PFSK-1 (cell line): ENCODE measurements at regions not wholly inside any gene's neighbourhood (a gene's known extent, or its start where the extent isn't known, plus 50 kb on each side); places are given as distances from the start of the nearest gene placed in this dataset.

Experiments used
- FOXP2 ChIP-seq: optimal IDR thresholded peaks from 2 replicates; pipeline ENCODE3; 2011; ENCODE audit warnings: borderline replicate concordance, control low read depth, inconsistent platforms; ENCODE audit not compliant: insufficient read depth; ENCODE audit errors: extremely low read length, extremely low read depth
- POLR2AphosphoS5 ChIP-seq: IDR thresholded peaks from 2 replicates; pipeline ENCODE4 v1.6.1; 2012; ENCODE audit warnings: low read depth, mild to moderate bottlenecking, control low read depth, low read length, moderate library complexity
- SIN3A ChIP-seq: IDR thresholded peaks from 2 replicates; pipeline ENCODE4 v1.6.1; 2012; ENCODE audit warnings: mild to moderate bottlenecking, low read length, moderate library complexity, borderline replicate concordance; ENCODE audit not compliant: insufficient read depth
- TAF1 ChIP-seq: IDR thresholded peaks from 2 replicates; pipeline ENCODE4 v1.6.1; 2012; ENCODE audit warnings: low read length, control low read depth, borderline replicate concordance; ENCODE audit not compliant: insufficient read depth
- TF ChIP-seq, protein P1 (sequence below), 2 experiments: IDR thresholded peaks; 2 replicates each; pipeline versions ENCODE4 v1.6.1 to v1.8.0; 2011 to 2012; ENCODE audit warnings: low read depth in 2 of 2, low read length in 2 of 2, control low read depth in 1 of 2, inconsistent platforms in 1 of 2, mild to moderate bottlenecking in 1 of 2, moderate library complexity in 1 of 2; ENCODE audit not compliant: insufficient read depth in 1 of 2

DNA sequence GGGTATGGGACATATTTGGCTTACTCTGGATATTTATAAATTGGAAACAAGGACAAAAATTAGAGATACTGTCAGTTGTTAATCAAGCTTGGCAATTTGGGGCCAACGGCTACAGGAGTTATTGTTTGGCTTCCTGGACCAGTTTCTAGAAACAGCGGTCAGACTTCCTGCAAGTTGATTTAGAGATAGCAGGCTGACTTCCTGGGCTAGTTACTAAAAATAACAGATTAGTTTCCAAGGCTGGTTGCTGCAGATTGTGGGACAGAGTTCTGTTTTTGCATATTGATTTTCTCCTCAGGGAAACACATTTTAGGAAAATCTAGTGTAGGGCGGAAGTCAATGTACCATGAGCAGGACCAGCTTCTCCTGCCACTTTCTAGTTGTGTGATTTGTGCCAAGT is 144.0 kb upstream of the TMPO start:
- TF ChIP-seq, protein P1, sequence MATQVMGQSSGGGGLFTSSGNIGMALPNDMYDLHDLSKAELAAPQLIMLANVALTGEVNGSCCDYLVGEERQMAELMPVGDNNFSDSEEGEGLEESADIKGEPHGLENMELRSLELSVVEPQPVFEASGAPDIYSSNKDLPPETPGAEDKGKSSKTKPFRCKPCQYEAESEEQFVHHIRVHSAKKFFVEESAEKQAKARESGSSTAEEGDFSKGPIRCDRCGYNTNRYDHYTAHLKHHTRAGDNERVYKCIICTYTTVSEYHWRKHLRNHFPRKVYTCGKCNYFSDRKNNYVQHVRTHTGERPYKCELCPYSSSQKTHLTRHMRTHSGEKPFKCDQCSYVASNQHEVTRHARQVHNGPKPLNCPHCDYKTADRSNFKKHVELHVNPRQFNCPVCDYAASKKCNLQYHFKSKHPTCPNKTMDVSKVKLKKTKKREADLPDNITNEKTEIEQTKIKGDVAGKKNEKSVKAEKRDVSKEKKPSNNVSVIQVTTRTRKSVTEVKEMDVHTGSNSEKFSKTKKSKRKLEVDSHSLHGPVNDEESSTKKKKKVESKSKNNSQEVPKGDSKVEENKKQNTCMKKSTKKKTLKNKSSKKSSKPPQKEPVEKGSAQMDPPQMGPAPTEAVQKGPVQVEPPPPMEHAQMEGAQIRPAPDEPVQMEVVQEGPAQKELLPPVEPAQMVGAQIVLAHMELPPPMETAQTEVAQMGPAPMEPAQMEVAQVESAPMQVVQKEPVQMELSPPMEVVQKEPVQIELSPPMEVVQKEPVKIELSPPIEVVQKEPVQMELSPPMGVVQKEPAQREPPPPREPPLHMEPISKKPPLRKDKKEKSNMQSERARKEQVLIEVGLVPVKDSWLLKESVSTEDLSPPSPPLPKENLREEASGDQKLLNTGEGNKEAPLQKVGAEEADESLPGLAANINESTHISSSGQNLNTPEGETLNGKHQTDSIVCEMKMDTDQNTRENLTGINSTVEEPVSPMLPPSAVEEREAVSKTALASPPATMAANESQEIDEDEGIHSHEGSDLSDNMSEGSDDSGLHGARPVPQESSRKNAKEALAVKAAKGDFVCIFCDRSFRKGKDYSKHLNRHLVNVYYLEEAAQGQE (IDR thresholded peaks at IDR 0.05; ENCODE audit: insufficient read depth in 1 of 2, low read depth in 2 of 2, low read length in 2 of 2) = peak in 1 of 2 experiments; percentile 68; a peak in 1 of 4 replicates
- TF ChIP-seq SIN3A = no peak
- no peak for TF ChIP-seq FOXP2
- no peak for TF ChIP-seq TAF1
- TF ChIP-seq POLR2AphosphoS5 = peak; percentile 37; the same call in 1 of the 2 replicates

DNA sequence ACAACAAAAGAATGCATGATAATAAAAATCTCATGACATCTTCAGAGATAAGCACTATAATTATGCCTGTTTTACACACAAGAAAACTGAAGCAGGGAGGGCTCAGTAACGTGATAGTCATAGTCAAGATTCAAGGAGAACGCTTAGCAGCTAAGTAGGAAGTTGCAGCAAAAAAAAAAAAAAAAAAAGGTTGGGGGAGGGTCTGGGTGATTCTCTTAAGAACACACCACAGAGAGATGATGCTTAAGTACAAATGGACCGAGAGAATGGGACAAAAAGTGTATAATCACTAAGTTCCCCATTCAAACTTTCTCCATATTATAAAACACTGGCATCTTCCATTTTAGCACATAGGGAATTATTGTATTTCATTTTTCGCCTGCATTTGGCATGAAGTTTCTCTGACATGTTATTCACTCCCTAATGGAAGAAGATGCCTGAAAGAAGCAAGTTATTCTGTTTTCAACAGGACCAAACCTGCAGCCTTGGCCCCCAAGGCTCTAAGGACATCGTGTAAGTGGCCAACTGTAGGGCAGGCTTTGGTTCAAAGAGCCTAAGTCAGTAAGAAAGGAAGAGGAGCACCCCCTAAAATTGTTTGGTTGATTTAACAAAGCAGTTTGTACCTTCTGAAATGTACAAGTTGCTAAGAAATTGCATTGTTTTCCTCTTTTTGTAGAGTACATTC is 142.9 kb upstream of the TMPO start:
- TF ChIP-seq, protein P1 (IDR thresholded peaks at IDR 0.05; ENCODE audit: insufficient read depth in 1 of 2, low read depth in 2 of 2, low read length in 2 of 2) = no peak
- no peak for TF ChIP-seq SIN3A
- no peak for TF ChIP-seq TAF1
- no peak for TF ChIP-seq FOXP2
- no peak for TF ChIP-seq POLR2AphosphoS5

DNA sequence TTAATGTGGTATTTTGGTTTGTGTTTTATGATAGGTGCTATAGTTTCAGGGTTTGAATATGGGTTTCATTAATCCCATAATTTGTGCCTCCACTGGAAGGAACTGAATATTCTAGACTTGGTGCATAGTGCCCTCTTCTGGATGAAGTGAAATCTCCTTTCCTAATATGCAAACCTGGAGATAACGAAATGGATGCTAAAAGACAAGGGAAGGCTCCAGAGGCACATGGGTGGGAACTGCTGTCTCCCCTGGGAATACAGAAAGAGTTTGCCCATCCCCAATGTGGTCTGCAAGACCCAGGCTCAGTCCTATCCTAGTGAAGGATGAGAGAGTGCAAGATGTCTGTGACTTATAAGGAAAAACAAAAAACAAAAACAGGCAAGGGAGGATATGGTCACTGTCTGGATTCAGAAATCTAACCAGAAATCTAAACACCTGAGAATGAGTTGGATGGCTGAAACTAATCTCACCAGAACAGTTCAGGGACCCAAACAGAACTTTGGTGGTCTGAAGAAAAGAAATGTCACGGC is 142.3 kb upstream of the TMPO start:
- TF ChIP-seq POLR2AphosphoS5 = no peak

DNA sequence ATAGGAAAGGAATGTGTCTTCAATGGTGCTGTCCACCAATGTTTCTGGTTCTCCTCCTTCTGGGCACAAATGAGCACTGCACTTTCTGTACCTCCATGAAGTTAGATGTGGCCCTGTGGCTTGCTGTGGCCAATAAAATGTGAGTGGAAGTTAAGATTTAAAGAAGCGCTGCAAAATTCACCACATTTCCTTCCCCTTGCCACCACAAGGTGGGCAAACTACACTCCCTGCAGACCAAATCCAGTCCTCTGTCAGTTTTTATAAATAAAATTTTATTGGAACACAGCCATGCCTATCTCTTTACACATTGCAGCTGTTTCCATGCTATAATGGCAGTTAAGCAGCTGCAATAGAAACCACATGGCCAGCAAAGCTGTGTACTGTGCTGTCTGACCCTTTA is 141.4 kb upstream of the TMPO start:
- TF ChIP-seq POLR2AphosphoS5 = no peak
- TF ChIP-seq FOXP2 = no peak
- no peak for TF ChIP-seq SIN3A
- TF ChIP-seq, protein P1 (IDR thresholded peaks at IDR 0.05; ENCODE audit: insufficient read depth in 1 of 2, low read depth in 2 of 2, low read length in 2 of 2) = no peak
- TF ChIP-seq TAF1 = no peak

DNA sequence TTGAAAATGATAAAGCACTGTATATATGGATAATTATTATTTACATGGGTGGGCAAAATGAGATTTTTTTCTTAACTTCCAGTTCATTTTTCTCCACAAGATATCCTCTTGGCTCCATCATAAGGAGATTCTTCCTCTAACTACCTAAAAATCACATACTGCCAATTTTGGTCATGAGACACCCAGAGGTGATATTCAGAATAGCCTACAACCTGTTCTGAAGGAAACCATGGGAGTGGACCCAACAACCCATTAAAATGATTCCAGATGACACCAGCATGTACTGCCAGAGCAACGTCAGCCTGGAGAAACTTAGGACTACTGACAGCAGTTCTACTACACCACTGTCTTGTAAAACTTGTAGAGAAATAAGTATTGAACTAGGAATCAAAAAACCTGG is 136.3 kb upstream of the TMPO start:
- TF ChIP-seq FOXP2 (no peak), SIN3A (no peak), TAF1 (no peak), POLR2AphosphoS5 (no peak)
- TF ChIP-seq, protein P1 (IDR thresholded peaks at IDR 0.05; ENCODE audit: insufficient read depth in 1 of 2, low read depth in 2 of 2, low read length in 2 of 2) = no peak
